GOT3 (cell line): ENCODE measurements at regions not wholly inside any gene's neighbourhood (a gene's known extent, or its start where the extent isn't known, plus 50 kb on each side); places are given as distances from the start of the nearest gene placed in this dataset.
"Not testable (repeated sequence)": the region's sequence is repeated elsewhere in the genome, so short reads cannot be mapped to it uniquely, and the experiment has no call there.

ENCODE experiments used
- DNase-seq: peaks from one replicate; lab custom pipeline; 2025; ENCODE audit warnings: mixed read lengths; lab: John Stamatoyannopoulos, UW

GRCh38 chr9:119924736-119925135, 555.5 kb upstream of the BRINP1 start:
- DNase-seq, result no peak

DNA sequence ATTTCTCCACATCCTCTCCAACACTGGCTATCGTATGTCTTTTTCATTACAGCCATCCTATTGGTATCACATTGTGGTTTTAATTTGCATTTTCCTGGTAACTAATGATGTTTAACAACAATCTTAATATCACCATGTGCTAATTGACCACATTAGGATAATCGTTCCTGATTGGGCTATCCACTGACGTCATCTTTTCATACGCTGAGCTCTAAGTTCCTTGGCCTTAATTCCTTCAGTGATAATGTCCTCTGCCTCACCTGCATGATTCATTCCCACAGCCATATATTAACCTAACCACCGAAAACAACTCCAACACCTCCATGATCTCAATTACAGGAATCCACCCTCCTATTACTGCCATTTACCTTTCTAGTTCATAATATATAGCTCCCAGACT, 547.9 kb upstream of the BRINP1 start:
- DNase-seq, result no peak

DNA sequence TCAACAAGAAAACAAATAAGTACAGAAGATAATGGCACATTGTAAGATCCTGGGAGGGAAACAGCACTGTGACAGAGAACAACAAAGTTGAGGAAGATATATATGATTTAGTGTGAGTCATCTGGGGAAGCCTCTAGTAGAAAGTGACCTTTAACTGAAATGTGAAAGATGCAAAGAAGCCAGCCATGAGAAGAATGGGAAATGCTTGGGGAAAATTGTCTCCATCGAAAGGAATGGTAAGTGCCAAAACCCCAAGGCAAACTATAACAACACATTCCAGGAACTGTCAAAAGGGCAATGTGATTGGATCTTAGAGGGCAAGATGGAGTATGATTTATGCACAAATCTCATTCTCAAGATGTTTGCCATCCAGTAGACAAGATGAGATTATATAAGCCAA, 537.8 kb upstream of the BRINP1 start:
- no peak for DNase-seq

GRCh38 chr9:119905724-119906123, 536.5 kb upstream of the BRINP1 start:
- no peak for DNase-seq

- no peak for DNase-seq
Observed at GRCh38 chr9:119903851-119904250, 534.6 kb upstream of the BRINP1 start.

GRCh38 chr9:119902611-119903010, 533.4 kb upstream of the BRINP1 start:
- DNase-seq, result no peak

DNA sequence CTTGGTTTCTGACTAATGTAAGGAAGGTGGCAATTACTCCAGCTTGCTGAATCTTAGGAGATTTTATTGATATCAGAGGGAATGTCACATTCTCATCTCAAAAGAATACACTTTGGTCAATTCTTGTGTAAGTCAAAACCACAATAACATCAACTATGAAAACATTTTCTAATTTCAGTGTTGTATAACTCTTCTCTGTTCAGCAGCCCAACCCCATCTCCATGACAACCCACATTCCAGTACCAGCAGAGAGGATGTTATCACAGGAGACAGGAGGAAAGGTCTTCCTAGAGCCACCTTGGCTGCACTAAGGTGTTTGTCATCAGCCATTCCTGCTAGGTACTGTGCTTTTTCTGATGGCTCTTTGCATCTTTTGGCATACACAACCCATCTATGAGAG, 529.1 kb upstream of the BRINP1 start:
- DNase-seq, result no peak

DNA sequence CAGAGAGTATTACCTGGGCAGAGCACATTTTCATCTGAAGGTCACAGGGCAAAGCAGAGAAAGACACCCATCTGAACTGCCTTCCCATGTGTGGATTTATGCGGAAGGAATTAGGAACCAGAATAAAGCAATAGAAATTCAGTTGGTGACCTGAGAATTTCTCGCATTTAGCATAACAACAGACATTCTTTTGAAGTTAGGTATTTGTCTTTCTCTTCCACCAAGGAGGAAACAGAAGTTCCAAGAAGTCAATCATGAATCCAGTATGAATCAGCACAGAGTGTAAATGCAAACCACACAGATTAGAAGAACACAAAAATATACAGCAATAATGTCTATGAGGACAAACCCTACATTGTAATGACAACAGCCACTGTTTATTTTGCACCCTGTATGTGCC, 515.2 kb upstream of the BRINP1 start:
- DNase-seq, result no peak

- DNase-seq, result no peak
Observed at GRCh38 chr9:119881898-119882297, 512.7 kb upstream of the BRINP1 start.

GRCh38 chr9:119880361-119880760, 511.1 kb upstream of the BRINP1 start:
- DNase-seq, result no peak

DNA sequence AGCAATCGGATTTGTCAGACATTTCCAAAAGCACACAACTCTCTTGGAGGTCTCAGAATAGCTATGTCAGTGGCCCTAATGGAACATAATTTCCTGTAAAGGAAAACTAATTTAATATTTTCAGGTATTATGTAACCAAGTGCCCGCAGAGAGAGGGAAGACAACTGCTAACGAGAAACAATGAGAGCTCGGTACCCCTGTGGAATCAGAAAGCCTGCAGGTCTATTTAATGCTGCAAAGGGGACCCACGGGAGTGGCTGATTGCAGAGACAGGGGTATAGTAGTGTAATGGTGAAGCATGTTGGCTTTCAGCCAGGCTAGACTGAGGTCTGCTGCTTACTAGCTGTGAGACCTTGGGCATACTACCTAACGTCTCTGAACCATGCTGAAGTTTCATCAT, 508.1 kb upstream of the BRINP1 start:
- no peak for DNase-seq

- DNase-seq, result no peak
Observed at GRCh38 chr9:119873877-119874276, 504.6 kb upstream of the BRINP1 start.

- not testable (repeated sequence) for DNase-seq
Observed at GRCh38 chr9:119870251-119870650, 501.0 kb upstream of the BRINP1 start.

DNA sequence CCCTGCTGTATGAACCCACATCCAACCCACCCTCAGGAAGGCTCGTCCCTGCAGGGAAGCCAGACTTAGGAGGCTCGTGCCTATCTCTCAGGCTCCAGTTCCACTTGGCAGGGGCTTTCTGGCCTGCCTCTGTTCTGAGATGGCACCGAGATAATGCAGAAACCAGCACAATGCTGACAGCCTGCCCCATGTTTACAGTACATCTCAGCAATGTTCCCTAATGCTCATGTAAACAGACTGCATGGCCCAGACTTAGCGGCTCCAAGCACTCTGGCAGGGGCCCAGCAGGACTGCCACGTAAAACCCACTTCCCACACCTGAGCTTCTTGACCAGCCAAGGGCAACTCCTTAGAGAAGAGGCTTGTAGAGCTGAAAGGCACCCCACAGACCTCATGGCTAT, 499.5 kb upstream of the BRINP1 start:
- no peak for DNase-seq

DNA sequence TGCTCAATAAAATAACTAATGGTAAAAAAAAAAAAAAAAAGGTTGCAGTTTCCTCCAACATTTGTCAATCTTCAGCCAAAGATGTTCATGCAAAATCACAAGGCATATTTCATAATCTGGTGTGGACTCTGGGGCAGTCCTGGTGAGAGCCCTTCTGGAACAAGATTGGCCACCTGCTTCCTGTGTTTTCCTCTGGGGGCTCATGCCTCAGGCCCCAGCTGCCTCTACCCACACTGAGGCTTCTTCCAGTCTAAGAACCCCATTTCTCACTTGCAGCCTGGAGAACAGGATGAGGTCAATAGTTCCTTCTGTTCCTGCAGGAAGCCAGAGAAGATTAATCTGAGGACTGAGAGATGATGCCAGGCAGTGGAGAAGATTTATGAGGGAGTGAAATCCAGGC, 492.6 kb upstream of the BRINP1 start:
- no peak for DNase-seq

DNA sequence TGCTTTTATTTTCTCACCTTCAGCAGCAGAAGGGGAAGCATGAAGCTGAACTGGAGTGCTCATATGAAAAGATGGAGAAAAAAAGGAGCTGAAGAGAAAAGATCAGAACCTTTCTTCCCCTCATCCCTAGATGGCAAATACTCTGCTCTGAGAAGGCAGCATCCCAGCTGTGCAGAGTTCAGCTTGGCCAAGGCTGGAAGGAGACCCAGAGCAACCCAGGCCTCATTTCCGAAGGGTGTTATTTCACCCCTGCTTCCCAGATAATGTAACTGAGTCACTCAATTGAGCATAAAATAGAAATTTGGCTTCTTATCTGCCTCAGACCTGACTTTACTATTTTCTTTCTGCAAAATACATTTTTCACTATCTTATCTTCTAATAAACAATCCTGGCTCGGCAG, 489.9 kb upstream of the BRINP1 start:
- DNase-seq, result no peak

DNA sequence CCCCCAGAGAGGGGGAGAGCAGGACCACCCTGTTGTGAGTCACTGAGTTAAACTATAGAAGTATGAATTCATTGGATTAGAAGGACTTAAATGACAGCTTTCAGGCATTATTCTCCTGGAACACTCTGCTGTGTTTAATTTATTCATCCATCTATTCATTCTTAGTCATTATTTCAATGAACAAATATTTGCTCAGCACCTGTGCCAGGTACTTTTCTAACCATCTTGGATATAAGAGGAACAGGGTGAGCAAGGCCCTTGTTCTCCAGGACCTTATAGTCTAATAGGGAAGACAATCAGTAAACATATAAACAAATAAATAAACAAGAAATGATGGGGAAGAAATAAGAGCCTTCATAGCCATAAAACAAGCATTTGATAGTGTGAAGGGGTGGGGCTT, 483.9 kb upstream of the BRINP1 start:
- DNase-seq, result no peak

GRCh38 chr9:119852390-119852789, 483.2 kb upstream of the BRINP1 start:
- DNase-seq, result no peak

- no peak for DNase-seq
Observed at GRCh38 chr9:119844431-119844830, 475.2 kb upstream of the BRINP1 start.

DNA sequence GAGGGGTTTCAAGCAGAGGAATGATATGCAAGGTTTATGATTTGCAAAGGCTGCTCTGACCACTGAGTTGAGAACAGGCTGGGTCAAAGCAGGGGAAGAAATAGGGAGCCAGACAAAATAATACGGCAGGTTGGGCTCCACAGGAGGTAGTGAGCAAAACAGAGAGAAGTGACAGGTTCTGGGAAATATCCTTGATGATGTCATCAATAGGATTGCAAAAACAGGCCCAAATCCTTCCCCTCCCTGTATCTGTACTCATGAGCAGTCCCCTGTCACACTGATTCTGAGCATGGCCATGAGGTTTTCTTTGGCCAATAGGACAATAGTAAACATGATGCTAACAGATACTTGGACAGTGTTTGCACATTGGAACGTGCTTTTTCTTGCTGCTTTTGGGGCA, 471.8 kb upstream of the BRINP1 start:
- no peak for DNase-seq

GRCh38 chr9:119839888-119840287, 470.7 kb upstream of the BRINP1 start:
- no peak for DNase-seq

DNA sequence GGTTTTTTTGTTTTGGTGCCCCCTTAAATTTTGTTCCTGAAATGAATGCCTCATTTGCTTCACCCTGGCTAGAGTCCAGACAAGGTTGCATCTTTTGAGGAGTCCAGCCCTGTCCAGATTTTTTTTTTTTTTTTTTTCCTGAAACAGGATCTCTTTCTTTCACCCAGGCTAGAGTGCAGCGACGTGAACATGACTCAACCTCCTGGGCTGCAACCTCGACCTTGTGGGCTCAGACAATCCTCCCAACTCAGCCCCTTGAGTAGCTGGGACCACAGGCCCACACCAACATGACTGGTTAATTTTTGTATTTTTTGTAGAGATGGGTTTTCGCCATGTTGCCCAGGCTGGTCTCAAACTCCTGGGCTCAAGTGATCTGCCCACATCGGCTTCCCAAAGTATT, 469.0 kb upstream of the BRINP1 start:
- no peak for DNase-seq

GRCh38 chr9:119836036-119836435, 466.8 kb upstream of the BRINP1 start:
- no peak for DNase-seq

GRCh38 chr9:119834064-119834620, 464.9 kb upstream of the BRINP1 start:
- DNase-seq, result no peak

- DNase-seq, result no peak
Observed at GRCh38 chr9:119831309-119831708, 462.1 kb upstream of the BRINP1 start.
